ENCODE measurements at regions not wholly inside any gene's neighbourhood (a gene's known extent, or its start where the extent isn't known, plus 50 kb on each side); places are given as distances from the start of the nearest gene placed in this dataset.

DNA sequence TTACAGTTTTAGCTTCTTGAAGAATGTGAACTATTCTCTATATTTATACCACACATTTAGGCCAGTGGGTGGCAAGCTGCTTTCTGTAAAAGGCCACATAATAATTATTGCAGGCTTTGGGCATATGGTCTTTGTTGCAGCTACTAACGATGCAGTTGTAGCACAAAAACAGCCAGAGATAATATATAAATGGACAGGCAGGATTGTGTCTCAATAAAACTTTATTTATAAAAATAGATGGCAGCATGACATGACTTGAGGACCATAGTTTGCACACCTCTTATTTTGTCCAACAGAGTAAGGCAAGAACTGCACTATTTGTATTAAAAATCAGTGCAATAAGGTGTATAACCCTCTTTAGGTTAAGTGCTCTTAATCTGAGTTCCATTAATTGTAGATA, 415.0 kb downstream of the ANXA1 start:
- DNase-seq, result no peak

- DNase-seq, result no peak
Observed at GRCh38 chr9:73573235-73573634, 421.6 kb downstream of the ANXA1 start.

GRCh38 chr9:73575101-73576060, 423.7 kb downstream of the ANXA1 start:
- peak; percentile 21 for DNase-seq

GRCh38 chr9:73577848-73578247, 426.2 kb downstream of the ANXA1 start:
- DNase-seq, result peak; percentile 69

- no peak for DNase-seq
Observed at GRCh38 chr9:73579823-73580222, 428.2 kb downstream of the ANXA1 start.

DNA sequence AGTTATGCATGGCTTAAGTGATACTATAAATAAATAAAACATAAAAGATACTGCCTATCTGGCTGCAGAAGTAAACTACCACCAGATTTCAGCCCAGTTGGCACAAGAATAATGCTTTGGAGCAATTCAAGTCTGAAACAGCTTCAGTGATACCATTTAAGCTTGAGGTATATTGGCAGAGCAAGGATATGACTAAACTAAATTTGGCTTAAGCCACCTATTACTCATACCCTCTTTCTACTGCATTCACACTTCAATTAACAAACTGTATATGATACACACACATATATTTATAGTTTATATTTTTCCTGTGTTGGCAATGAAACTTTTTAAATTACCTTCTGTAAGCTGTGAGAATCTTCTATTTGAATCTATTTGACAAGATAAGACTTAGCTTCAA, 431.9 kb downstream of the ANXA1 start:
- no peak for DNase-seq

DNA sequence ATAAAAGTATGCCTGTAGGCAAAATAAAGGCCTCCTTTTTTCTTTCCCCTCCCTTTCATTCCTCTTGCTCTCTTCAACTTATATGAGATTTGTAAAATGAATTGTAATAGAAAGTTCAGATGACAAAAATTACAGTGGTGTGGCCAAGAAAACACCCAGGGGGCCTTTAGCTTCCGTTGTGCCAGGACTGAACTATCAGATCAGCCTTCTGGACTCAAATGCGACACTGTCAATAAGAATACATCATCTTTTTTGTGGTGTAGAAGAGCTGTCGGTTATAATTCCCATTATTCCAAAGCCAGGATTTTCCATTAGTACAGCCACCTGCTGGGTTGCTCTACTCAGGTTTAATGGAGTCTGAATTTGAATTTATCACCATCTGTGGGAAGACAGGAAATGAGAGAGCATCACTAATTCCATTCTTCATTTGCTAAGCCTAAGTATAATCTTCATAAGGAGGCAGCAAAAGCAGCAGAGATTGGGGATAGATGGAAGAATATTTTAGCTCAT, 443.4 kb downstream of the ANXA1 start:
- no peak for DNase-seq

DNA sequence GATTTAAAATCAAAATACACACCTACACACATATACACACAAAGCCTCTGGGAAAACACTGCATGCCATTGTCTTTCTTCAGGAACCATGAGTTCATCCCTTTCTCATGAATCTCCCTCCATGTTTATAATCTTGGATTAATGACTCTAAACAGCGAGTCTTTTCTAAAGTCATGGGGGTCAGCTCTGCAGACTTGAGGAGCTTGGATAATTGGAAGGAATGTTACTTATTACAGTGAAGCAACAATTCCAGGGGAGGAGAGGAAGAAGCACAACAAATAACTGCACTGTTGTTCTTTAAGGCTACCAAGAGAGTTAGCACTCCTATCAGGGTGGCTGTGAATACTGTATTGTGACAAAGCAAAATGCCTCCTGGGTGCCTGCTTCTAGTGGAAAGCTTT, 444.7 kb downstream of the ANXA1 start:
- no peak for DNase-seq

DNA sequence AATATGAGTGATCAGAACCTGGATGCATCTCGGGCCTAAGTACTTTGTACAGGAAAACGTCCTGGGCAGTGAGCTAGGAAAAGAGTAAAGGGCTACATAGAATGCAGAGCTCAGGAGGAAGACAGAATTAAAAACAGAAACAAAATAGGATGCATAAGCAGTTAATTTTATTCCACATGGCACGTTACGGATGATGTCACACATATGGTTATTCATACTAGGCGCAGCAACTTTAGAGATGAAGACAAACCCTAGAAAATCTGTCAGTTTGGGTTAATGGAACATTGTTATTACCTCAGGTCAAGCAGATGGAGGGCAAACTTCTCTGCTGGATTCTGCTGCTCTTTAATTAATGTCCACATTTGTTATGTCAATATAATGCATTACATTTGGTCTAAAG, 445.4 kb downstream of the ANXA1 start:
- no peak for DNase-seq

DNA sequence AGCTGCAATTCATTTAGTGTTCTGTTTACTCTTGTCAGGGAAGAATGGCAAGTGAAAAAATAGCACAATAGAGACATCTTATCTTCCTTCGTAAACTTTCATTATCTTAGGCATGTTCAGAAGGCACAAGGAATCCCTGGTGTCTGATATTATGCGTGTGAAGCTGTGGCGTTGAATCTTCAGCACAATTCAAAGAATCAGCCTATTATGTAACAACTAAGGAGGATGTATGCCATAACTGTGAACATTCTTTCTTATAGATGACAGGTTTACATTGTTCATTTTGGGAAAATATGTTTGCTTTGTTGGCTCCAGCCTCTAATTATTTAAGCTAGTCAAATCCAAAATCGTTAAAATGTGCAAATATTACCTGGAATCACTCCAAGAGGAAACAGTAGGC, 446.1 kb downstream of the ANXA1 start:
- DNase-seq, result peak; percentile 35

DNA sequence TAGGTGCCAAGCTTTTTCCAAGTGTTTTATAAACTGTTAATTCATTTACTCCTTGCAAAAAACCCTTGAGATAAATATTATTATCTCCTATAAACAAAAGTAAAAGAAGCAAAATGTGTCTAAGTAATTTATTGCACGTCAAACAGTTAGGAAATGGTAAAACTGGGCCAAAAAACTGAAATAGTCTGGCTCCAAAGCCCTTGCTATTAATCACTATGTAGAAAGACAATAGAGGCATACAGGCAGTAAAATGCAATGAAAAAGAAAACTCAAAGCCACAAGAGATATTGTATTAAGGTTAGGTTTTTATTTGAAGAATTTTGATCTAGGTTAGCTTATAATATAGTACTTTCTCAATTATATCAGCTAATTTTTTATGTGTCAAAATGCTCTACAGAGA, 457.7 kb downstream of the ANXA1 start:
- no peak for DNase-seq

GRCh38 chr9:73611032-73611431, 459.4 kb downstream of the ANXA1 start:
- no peak for DNase-seq

- no peak for DNase-seq
Observed at GRCh38 chr9:73613092-73613701, 461.5 kb downstream of the ANXA1 start.

DNA sequence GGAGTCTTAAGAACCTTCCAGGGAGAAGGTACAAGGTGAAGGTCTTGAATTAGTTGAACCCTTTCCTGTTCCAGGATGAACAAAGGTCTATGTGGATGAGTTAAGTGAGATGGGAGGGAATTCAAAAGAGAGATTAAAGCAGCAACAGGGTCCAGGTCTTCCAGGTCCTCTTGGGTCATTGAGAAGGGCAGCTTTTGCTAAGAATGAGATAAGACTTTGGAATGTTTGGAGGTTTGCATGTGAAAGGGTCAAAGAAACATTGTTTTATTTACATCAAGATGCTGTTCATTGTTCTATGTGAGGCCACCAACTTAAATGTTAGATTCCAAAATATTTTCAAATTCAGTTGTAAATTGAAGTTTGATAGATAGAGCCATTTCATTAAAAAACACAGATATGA, 463.9 kb downstream of the ANXA1 start:
- DNase-seq, result no peak

DNA sequence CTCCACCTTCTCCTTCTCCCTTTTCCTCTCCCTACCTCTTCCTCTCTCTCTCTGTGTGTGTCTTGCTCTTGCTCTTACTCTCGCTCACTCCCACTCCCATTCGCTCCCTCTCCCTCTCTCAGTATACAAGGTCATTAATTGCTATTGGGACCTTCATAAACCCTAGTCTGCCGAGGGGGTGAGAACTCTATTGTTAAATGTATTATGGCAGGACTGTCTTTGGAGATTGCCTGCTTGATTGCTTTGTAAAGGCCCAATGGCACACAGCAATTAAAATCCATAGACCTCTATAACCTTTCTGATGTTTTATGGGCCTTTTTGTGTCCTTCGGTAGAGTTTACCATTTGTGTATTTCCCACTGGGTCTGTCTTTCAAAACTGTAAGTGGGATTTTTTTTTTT, 465.9 kb downstream of the ANXA1 start:
- DNase-seq, result no peak

DNA sequence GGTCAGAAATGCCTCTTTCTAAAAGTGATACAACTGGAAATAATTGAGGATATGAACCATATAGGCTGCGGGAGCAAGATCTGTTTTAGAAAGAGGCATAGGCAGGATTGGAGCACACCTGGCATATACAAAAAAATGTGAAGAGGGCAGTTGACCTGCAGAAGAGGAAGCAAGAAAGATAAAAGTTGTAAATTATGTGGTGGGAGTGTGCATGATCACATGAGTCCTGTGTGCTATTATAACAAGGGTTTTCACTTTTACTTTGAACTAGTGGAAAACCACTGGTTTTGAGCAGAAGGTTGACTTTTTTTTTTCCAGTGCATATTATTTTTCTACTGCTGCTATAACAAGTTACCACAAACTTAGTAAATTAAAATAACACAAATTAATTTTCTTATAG, 489.3 kb downstream of the ANXA1 start:
- DNase-seq, result no peak

GRCh38 chr9:73643379-73644013, 491.8 kb downstream of the ANXA1 start:
- DNase-seq, result no peak

DNA sequence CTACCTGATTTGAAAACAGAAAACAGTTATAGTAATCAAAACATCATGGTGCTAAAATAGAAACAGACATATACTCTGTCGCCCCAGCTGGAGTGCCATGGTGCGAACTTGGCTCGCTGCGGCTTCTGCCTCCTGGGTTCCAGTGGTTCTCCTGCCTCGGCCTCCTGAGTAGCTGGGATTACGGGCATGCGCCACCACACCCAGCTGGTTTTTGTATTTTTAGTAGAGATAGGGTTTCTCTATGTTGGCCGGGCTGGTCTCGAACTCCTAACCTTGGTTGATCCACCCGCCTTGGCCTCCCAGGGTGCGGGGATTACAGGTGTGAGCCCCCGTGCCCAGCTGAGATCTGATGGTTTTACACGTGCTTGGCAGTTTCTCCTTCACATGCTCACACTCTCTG, 495.9 kb downstream of the ANXA1 start:
- no peak for DNase-seq

DNA sequence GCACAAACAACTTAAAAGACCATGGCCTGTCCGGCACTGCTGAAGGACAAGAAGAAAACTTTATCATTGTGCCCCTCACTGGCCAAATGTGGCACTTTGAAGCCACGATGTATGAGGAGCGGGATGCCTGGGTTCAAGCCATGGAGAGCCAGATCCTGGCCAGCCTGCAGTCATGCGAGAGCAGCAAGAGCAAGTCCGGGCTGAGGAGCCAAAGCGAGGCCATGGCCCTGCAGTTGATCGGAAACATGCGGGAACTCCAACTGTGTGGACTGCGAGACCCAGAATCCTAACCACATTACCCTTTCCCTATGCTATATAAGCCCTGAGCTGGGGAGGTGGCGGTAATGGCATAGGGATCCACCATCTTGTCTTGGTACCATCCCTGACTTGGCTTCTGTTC, 497.9 kb downstream of the ANXA1 start:
- DNase-seq, result no peak

DNA sequence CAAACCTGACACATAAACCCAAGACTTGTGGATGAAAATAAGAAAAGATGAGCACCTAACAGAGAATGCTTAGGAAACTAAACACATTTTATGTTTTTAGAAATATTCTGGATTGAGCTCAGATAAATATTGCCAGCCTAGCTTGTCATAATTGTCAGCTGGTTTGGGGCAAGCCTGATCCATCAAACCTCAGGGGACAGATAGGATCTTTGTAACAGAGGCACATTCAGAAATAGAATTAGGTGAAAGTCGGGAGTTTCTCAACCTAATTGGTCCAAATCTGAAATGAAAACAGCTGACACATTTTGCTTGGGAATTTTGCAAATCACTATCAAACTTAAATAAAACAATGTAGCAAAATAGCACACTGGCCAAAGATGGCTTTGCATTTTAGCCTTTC, 503.7 kb downstream of the ANXA1 start:
- no peak for DNase-seq

DNA sequence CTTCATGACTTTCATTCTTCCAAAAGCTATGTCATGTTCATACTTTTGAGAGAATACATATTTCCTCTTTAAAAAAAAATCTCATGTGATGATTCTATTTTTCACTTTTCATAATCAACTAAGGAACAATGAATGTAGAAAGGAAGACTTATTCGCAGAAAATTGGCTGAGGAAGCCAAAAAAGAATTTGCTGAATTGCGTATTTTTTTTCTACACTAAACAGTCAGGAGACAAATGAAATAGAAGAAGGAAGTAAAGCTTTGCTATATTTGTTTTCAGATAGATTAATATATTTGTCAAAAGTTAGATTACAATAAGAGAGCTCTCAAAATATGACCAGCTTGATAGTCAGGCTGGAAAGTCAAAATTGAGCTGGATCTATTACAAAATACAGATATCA, 504.2 kb downstream of the ANXA1 start:
- no peak for DNase-seq

DNA sequence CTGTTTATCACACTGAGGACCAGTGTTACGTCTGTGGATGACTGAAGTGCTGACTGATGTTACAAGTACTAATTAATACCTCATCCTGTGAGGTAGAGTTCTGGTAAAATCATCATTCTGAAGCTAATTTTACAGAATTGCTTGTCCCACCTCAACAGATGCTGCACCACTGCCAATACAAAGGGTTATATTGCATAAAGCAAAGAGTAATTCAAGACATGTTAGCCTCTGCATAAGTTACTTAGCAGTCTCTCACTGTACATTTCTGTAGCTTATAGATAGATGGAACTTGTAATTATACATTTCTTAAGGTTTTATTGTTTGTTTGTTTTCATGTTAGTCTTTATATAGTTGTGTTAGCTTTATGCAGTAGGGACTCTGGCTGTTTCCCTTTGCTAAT, 513.6 kb downstream of the ANXA1 start:
- DNase-seq, result no peak

DNA sequence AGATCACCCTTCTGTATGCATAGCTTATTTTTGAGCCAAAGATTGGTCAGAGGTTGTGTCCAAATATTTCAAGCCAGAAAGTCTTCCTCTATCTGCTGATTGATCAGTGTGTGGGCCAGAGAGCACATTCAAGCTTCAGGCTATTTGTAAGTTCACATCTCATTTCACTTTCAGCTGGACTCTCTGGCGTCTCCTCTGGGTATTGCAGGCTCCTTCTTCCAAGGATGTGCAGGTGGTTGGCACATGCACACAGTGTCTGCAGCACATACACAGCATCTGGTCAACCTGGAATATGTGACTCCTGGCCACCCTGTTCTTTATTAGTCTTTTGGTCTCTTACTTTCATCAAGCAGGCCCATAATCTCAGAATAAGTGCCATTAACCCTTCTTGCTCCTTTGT, 516.1 kb downstream of the ANXA1 start:
- no peak for DNase-seq

DNA sequence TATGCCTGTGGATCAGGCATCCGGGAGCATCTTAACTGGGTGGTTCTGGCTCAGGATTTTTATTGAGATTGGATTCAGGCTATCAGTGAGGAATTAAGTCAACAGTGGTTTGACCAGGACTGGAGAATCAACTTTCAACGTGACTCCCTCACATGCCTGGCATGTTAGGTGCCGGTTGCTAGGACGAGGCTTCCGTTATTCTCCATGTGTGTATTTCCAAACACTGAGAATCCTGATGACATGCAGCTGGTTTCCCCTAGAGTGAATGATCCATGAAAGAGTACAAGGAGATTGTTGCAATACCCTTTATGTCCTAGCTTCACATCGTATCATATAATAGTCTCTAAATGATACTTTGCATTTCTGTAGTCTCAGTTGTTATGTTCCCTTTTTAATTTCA, 529.2 kb downstream of the ANXA1 start:
- no peak for DNase-seq
